GM12892 (cell line): ENCODE measurements at regions not wholly inside any gene's neighbourhood (a gene's known extent, or its start where the extent isn't known, plus 50 kb on each side); places are given as distances from the start of the nearest gene placed in this dataset.

ENCODE experiments used
- DNase-seq: peaks from one replicate; pipeline ENCODE4 v3.0.0; 2011; ENCODE audit not compliant: insufficient read length
- FAIRE-seq: peaks from 2 replicates; lab custom pipeline; 2011; peaks lifted over from hg19 to GRCh38; lab: Jason Lieb, UNC
- POLR2A ChIP-seq: IDR thresholded peaks from 2 replicates; pipeline ENCODE4 v1.6.1; 2011; ENCODE audit warnings: low read depth, low read length, control low read depth
- POLR2AphosphoS5 ChIP-seq: IDR thresholded peaks from 2 replicates; pipeline ENCODE4 v1.6.1; 2011; ENCODE audit warnings: low read depth, low read length, control low read depth
- TAF1 ChIP-seq: IDR thresholded peaks from 2 replicates; pipeline ENCODE4 v1.6.1; 2011; ENCODE audit warnings: low read depth, mild to moderate bottlenecking, control low read depth, low read length, borderline replicate concordance

GRCh38 chr16:26247063-26247462 lies 555.3 kb downstream of the HS3ST4 start:
- TF ChIP-seq POLR2A (no peak), TAF1 (no peak), POLR2AphosphoS5 (no peak)
- FAIRE-seq = no peak
- no peak for DNase-seq

DNA sequence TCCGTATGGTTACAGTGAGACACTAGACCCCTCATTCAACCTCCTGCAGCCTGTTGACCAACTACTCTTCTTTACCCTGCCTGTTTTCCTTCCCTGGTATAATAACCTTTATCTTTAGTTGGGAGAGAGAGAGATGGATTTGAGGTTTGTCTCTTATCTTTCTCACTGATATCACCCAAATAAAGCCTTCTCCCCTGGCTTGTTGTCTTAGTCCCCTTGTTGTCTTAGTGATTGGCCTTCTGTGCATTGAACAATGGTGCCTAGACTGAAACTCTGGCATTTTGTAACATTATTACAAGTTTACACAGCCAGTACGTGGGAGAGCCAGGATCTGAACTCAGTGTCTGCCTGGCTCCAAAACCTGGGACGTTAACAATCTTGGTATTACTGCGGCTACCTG lies 560.8 kb downstream of the HS3ST4 start:
- DNase-seq = no peak

DNA sequence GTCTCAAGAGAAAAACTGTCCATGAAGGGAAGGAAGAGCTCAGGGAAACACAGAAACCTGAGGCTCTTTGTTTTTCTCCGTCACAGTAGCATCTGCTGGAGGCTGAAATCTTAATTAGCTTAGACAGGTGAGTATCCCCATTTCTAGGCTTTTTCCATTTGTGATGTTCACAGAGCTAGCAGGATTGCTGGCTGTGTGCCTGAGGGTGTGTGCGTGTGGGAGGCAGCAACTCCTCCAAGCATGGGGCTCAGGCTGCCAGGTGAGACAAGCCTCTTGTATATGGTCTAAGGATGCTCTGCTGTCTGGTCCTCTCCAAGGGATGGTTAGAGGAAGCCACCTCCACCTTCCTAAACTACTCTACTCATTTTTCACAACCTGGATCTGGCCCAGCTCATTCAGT lies 569.9 kb downstream of the HS3ST4 start:
- TF ChIP-seq POLR2AphosphoS5 (no peak), POLR2A (no peak), TAF1 (no peak)
- FAIRE-seq = no peak

More for the DNA sequence above, 560.8 kb downstream of the HS3ST4 start:
- TF ChIP-seq TAF1 (no peak), POLR2AphosphoS5 (no peak), POLR2A (no peak)
- FAIRE-seq = no peak

DNA sequence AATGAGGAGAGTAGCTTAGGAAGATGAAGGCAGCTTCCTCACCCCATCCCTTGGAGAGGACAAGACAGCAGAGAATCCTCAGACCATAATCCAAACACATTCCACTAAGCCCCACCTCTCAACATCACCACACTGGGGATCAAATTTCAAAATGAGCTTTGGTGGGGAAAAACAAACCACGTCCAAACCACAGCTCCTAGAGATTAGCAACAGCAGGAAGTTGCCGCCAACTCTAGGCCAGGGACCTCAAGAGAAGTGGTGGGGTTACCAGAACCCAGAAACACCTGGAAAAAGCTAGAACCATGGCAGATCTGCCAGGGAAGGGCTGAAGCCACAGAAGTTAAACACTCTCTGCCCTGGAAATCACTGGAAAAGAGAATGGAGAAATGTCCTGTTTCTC lies 571.6 kb downstream of the HS3ST4 start:
- FAIRE-seq = no peak

More for the DNA sequence above, 569.9 kb downstream of the HS3ST4 start:
- no peak for DNase-seq

DNA sequence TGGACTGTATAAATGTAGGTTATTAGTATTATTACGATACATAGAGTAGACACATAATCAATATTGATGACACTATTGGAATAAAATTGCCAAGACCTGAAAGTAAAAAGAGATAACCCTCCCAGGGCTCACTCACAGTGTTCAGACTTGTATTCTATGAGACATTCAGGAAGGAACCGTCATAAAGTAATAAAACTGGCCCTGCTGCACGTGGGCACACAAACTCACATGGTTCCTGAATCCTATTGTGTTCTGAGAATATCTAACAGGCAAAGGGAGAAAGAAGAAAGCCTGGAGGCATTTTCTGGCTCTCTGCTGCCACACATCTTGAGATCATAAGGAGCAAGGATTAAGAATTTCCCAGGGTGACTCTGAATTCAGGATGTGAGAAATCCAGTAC lies 575.9 kb downstream of the HS3ST4 start:
- TF ChIP-seq POLR2AphosphoS5 (no peak), POLR2A (no peak), TAF1 (no peak)
- DNase-seq = no peak
- FAIRE-seq = no peak

More for the DNA sequence above, 571.6 kb downstream of the HS3ST4 start:
- DNase-seq = no peak
- TF ChIP-seq POLR2A = no peak
- TF ChIP-seq TAF1 = no peak
- no peak for TF ChIP-seq POLR2AphosphoS5

- TF ChIP-seq POLR2AphosphoS5 = no peak
- no peak for TF ChIP-seq POLR2A
- no peak for TF ChIP-seq TAF1
- no peak for FAIRE-seq
- DNase-seq = no peak
Measured at GRCh38 chr16:26269673-26270072, 577.9 kb downstream of the HS3ST4 start.

GRCh38 chr16:26273607-26274006 lies 581.8 kb downstream of the HS3ST4 start:
- FAIRE-seq (no peak), DNase-seq (no peak)
- TF ChIP-seq POLR2A (no peak), POLR2AphosphoS5 (no peak), TAF1 (no peak)

DNA sequence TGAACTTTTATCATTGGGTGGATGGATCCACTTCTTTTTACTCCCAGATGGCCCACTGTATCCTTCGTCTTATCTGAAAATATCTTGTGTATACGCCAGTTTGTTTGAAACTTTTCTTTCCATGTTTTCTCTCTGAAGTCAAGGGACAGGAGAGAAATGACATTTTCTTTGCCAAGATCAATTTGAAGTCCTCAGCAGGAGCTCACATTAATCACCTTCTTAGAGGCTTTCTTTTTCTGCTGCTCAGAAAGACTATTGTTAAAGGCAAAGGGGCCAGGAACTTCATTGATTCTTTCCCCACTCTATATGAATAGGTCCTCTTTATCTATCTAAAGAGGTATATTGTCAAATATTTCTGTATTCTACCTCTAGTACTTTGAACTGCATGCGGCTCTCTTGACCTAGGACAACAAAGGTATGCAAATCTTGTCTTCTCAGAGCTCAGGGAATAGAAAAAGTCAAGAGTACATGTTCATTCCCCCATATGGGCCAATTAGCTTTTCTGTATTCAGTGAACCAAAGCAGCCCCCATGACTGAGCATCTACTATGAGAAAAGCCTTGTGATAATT lies 583.3 kb downstream of the HS3ST4 start:
- TF ChIP-seq POLR2A (no peak), TAF1 (no peak), POLR2AphosphoS5 (no peak)
- FAIRE-seq (no peak), DNase-seq (no peak)

DNA sequence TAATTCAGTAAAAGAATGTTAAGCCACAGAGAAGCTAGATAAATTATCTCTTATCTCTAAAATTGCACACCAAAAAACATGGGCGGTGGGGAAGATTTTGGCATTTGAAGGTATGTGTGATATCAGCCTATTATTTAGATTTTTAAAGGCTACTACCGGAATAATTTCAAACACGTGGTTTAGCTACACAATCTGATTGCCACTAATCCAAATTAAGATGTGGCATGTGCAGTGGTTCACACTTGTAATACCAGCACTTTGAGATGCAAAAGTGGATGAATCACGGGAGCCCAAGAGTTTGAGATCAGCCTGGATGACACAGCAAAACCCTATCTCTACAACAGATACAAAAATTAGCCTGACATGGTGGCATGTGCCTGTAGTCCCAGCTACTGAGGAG lies 584.5 kb downstream of the HS3ST4 start:
- TF ChIP-seq TAF1 = no peak
- no peak for TF ChIP-seq POLR2AphosphoS5
- no peak for TF ChIP-seq POLR2A
- FAIRE-seq (no peak), DNase-seq (no peak)

- FAIRE-seq = no peak
- no peak for DNase-seq
- TF ChIP-seq POLR2AphosphoS5 (no peak), TAF1 (no peak), POLR2A (no peak)
Measured at GRCh38 chr16:26281381-26282110, 589.8 kb downstream of the HS3ST4 start.

GRCh38 chr16:26295625-26296304 lies 604.0 kb downstream of the HS3ST4 start:
- DNase-seq (no peak), FAIRE-seq (no peak)
- TF ChIP-seq POLR2A (no peak), POLR2AphosphoS5 (no peak), TAF1 (no peak)
